Hepatocyte (in vitro differentiated cells): ENCODE measurements at regions not wholly inside any gene's neighbourhood (a gene's known extent, or its start where the extent isn't known, plus 50 kb on each side); places are given as distances from the start of the nearest gene placed in this dataset.

ENCODE experiments used
- EZH2 ChIP-seq: fragments of 200-600 bp; sonication (generic); IDR thresholded peaks from 2 replicates; pipeline ENCODE4 v1.6.1; 2016; ENCODE audit warnings: antibody characterized with exemption, mild to moderate bottlenecking, borderline replicate concordance
- EZH2phosphoT487 ChIP-seq: fragments of 200-600 bp; sonication (generic); IDR thresholded peaks from one replicate; pipeline ENCODE4 v1.6.1; 2018; ENCODE audit warnings: antibody characterized with exemption, mild to moderate bottlenecking, low read depth, moderate library complexity; ENCODE audit not compliant: unreplicated experiment, severe bottlenecking
- TF ChIP-seq, protein P1 (sequence below): fragments of 200-600 bp; sonication (generic); IDR thresholded peaks from 2 replicates; pipeline ENCODE4 v1.5.1; 2016; ENCODE audit warnings: antibody characterized with exemption, mild to moderate bottlenecking; ENCODE audit not compliant: poor library complexity

- TF ChIP-seq EZH2 (no peak), EZH2phosphoT487 (no peak)
- TF ChIP-seq, protein P1, sequence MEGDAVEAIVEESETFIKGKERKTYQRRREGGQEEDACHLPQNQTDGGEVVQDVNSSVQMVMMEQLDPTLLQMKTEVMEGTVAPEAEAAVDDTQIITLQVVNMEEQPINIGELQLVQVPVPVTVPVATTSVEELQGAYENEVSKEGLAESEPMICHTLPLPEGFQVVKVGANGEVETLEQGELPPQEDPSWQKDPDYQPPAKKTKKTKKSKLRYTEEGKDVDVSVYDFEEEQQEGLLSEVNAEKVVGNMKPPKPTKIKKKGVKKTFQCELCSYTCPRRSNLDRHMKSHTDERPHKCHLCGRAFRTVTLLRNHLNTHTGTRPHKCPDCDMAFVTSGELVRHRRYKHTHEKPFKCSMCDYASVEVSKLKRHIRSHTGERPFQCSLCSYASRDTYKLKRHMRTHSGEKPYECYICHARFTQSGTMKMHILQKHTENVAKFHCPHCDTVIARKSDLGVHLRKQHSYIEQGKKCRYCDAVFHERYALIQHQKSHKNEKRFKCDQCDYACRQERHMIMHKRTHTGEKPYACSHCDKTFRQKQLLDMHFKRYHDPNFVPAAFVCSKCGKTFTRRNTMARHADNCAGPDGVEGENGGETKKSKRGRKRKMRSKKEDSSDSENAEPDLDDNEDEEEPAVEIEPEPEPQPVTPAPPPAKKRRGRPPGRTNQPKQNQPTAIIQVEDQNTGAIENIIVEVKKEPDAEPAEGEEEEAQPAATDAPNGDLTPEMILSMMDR = no peak
Observed at GRCh38 chr20:24779946-24780345, 169.1 kb upstream of the CST7 start.
